ENCODE measurements at regions not wholly inside any gene's neighbourhood (a gene's known extent, or its start where the extent isn't known, plus 50 kb on each side); places are given as distances from the start of the nearest gene placed in this dataset.
A peak's percentile ranks its signal among the peaks of the same experiment; 100 is the strongest.

- H3K4me3 ChIP-seq (ENCODE audit: low read length) = no peak overlapping the region
- no peak for DNase-seq (ENCODE audit: low read depth)
- TF ChIP-seq, protein P1, sequence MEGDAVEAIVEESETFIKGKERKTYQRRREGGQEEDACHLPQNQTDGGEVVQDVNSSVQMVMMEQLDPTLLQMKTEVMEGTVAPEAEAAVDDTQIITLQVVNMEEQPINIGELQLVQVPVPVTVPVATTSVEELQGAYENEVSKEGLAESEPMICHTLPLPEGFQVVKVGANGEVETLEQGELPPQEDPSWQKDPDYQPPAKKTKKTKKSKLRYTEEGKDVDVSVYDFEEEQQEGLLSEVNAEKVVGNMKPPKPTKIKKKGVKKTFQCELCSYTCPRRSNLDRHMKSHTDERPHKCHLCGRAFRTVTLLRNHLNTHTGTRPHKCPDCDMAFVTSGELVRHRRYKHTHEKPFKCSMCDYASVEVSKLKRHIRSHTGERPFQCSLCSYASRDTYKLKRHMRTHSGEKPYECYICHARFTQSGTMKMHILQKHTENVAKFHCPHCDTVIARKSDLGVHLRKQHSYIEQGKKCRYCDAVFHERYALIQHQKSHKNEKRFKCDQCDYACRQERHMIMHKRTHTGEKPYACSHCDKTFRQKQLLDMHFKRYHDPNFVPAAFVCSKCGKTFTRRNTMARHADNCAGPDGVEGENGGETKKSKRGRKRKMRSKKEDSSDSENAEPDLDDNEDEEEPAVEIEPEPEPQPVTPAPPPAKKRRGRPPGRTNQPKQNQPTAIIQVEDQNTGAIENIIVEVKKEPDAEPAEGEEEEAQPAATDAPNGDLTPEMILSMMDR (conservative IDR thresholded peaks at IDR 0.05; ENCODE audit: low read length) = no peak
These were observed 112.9 kb upstream of the IRS2 start for GRCh38 chr13:109899316-109899715.

GRCh38 chr13:109897988-109898624 is 111.7 kb upstream of the IRS2 start:
- peak; percentile 26 for DNase-seq (ENCODE audit: low read depth)
- H3K4me3 ChIP-seq (ENCODE audit: low read length) = no peak overlapping the region
- TF ChIP-seq, protein P1 (conservative IDR thresholded peaks at IDR 0.05; ENCODE audit: low read length) = no peak

DNA sequence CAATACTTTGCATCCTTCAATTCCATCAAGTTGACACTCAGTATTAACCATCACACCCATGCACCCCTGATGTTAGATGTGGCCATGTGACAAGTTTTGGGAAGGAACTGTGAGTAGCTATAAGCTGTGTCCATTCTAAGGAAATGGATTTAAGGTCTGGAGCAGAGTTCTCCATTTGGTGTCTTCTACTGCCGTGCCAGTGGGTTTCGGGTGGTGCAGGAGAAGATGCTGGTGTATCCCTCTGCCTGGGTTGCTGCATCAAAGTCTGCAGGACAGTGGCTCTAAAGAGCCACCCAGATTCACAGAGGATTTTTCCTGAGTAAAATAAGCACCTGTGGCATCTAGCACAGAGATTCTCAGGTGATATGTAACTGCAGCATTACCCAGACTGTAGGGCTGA is 105.7 kb upstream of the IRS2 start:
- no peak overlapping the region for H3K4me3 ChIP-seq (ENCODE audit: low read length)
- TF ChIP-seq, protein P1 (conservative IDR thresholded peaks at IDR 0.05; ENCODE audit: low read length) = no peak
- no peak for DNase-seq (ENCODE audit: low read depth)

DNA sequence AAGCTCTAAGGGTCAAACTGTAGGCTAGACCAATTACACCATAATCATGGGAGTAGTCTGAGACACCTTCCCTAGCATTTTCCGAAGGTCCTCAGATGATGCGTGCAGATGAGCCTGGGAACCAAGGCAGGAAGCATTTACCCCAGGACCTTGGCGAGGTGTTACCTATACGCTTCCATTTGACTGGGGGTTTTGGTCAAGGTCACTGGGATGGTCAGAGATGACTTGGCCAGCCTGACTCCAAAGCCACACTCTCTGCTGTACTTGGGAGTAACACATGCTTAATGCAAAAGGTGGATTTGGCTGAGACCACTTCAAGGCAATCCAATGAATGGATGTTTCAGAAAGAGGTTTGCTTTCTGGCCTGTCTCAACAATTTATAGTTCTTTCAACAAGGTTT is 98.9 kb upstream of the IRS2 start:
- TF ChIP-seq, protein P1 (conservative IDR thresholded peaks at IDR 0.05; ENCODE audit: low read length) = no peak
- no peak overlapping the region for H3K4me3 ChIP-seq (ENCODE audit: low read length)
- no peak for DNase-seq (ENCODE audit: low read depth)

DNA sequence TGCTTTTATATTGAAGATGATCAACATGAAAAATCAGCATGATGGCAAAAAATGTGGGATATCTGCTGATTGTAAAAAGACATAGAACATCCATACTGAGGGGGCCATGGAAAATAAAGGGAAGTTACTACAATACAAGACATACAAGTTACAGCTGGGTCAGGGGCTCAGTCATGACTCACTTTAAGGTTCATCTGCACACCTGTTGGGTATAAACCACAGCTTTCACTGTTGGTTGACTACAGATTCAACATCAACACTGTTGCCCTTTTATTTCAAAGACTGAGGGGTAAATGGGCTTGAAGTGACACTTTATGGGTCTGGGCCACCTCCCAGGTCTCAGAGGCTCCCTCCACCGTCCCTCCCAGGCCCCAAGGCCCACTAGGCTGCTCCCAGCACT is 98.1 kb upstream of the IRS2 start:
- no peak overlapping the region for H3K4me3 ChIP-seq (ENCODE audit: low read length)
- no peak for DNase-seq (ENCODE audit: low read depth)
- TF ChIP-seq, protein P1 (conservative IDR thresholded peaks at IDR 0.05; ENCODE audit: low read length) = no peak

GRCh38 chr13:109883181-109884180 is 97.1 kb upstream of the IRS2 start:
- no peak for DNase-seq (ENCODE audit: low read depth)
- TF ChIP-seq, protein P1 (conservative IDR thresholded peaks at IDR 0.05; ENCODE audit: low read length) = no peak

More at GRCh38 chr13:109883181-109884180, 97.1 kb upstream of the IRS2 start:
- H3K4me3 ChIP-seq (ENCODE audit: low read length) = no peak overlapping the region

Measured in AG10803 (cell line).